ENCODE measurements at regions not wholly inside any gene's neighbourhood (a gene's known extent, or its start where the extent isn't known, plus 50 kb on each side); places are given as distances from the start of the nearest gene placed in this dataset.

GRCh38 chrX:46444011-46444410 lies 101.2 kb downstream of the ZNF674 start:
- H3K4me2 ChIP-seq (ENCODE audit: control insufficient read depth, extremely low read depth, insufficient read depth, low read depth, low read length): no peak overlapping the region

GRCh38 chrX:46436744-46437143 lies 108.5 kb downstream of the ZNF674 start:
- Histone ChIP-seq H3K4me1 (ENCODE audit: control insufficient read depth, extremely low read depth, insufficient read depth, low read length) (no peaks in the 10 kb centered on the region), H3K4me3 (ENCODE audit: control insufficient read depth in 2 of 3, extremely low read depth in 1 of 3, insufficient read depth in 2 of 3, low read depth in 1 of 3, low read length in 3 of 3) (no peak overlapping the region), H3K27ac (ENCODE audit: control insufficient read depth, insufficient read depth, low read length) (no peak overlapping the region), H4K20me1 (ENCODE audit: control insufficient read depth, extremely low read depth, insufficient read depth, low read length) (no peaks in the 10 kb centered on the region), H3K9ac (ENCODE audit: control insufficient read depth, extremely low read depth, insufficient read depth, low read length) (no peak overlapping the region), H3K4me2 (ENCODE audit: control insufficient read depth, extremely low read depth, insufficient read depth, low read depth, low read length) (no peak overlapping the region), H3K36me3 (ENCODE audit: control insufficient read depth in 2 of 2, extremely low read depth in 1 of 2, insufficient read depth in 2 of 2, low read length in 2 of 2) (no peaks in the 10 kb centered on the region), H2AFZ (ENCODE audit: control insufficient read depth, low read length) (no peak overlapping the region), H3K9me3 (ENCODE audit: control insufficient read depth, low read depth, low read length) (no peaks in the 10 kb centered on the region), H3K27me3 (ENCODE audit: control insufficient read depth, extremely low read depth, insufficient read depth, low read length) (peaks cover 4% of the 10 kb centered on the region), H3K9me1 (ENCODE audit: control insufficient read depth, extremely low read depth, insufficient read depth, low read length) (no peaks in the 10 kb centered on the region), H3K79me2 (ENCODE audit: control insufficient read depth, insufficient read depth, low read length) (no peaks in the 10 kb centered on the region)
- TF ChIP-seq CTCF (optimal IDR thresholded peaks at IDR 0.05 in 1 of 3, IDR thresholded peaks at IDR 0.05 in 1 of 3, conservative IDR thresholded peaks at IDR 0.05 in 1 of 3; ENCODE audit: extremely low read depth in 1 of 3, insufficient read depth in 2 of 3, low read length in 3 of 3): no peak
- no peak for TF ChIP-seq EZH2 (IDR thresholded peaks at IDR 0.05; ENCODE audit: low read length)
- DNase-seq (ENCODE audit: low read depth, low spot score) (no peak), FAIRE-seq (no peak)
- dilution Hi-C loops (cut with MboI; ENCODE audit: extremely low pct_ligation_motif_present, low sequenced_read_pairs): no loop called here

More at GRCh38 chrX:46444011-46444410, 101.2 kb downstream of the ZNF674 start:
- dilution Hi-C loops (cut with MboI; ENCODE audit: extremely low pct_ligation_motif_present, low sequenced_read_pairs): no loop called here
- H3K4me1 ChIP-seq (ENCODE audit: control insufficient read depth, extremely low read depth, insufficient read depth, low read length): peaks cover 5% of the 10 kb centered on the region
- DNase-seq (ENCODE audit: low read depth, low spot score) (peak; percentile 7), FAIRE-seq (peak; percentile 43)
- no peak overlapping the region for H3K9ac ChIP-seq (ENCODE audit: control insufficient read depth, extremely low read depth, insufficient read depth, low read length)
- H3K27me3 ChIP-seq (ENCODE audit: control insufficient read depth, extremely low read depth, insufficient read depth, low read length): no peaks in the 10 kb centered on the region
- H3K9me1 ChIP-seq (ENCODE audit: control insufficient read depth, extremely low read depth, insufficient read depth, low read length): no peaks in the 10 kb centered on the region
- H2AFZ ChIP-seq (ENCODE audit: control insufficient read depth, low read length): no peak overlapping the region
- peaks cover 4% of the 10 kb centered on the region for H3K79me2 ChIP-seq (ENCODE audit: control insufficient read depth, insufficient read depth, low read length)
- no peak overlapping the region for H3K4me3 ChIP-seq (ENCODE audit: control insufficient read depth in 2 of 3, extremely low read depth in 1 of 3, insufficient read depth in 2 of 3, low read depth in 1 of 3, low read length in 3 of 3)
- H3K27ac ChIP-seq (ENCODE audit: control insufficient read depth, insufficient read depth, low read length): no peak overlapping the region
- no peaks in the 10 kb centered on the region for H4K20me1 ChIP-seq (ENCODE audit: control insufficient read depth, extremely low read depth, insufficient read depth, low read length)
- H3K9me3 ChIP-seq (ENCODE audit: control insufficient read depth, low read depth, low read length): no peaks in the 10 kb centered on the region
- H3K36me3 ChIP-seq (ENCODE audit: control insufficient read depth in 2 of 2, extremely low read depth in 1 of 2, insufficient read depth in 2 of 2, low read length in 2 of 2): peaks cover 0 to 2% of the 10 kb centered on the region in 2 experiments
- TF ChIP-seq CTCF (optimal IDR thresholded peaks at IDR 0.05 in 1 of 3, IDR thresholded peaks at IDR 0.05 in 1 of 3, conservative IDR thresholded peaks at IDR 0.05 in 1 of 3; ENCODE audit: extremely low read depth in 1 of 3, insufficient read depth in 2 of 3, low read length in 3 of 3): no peak
- TF ChIP-seq EZH2 (IDR thresholded peaks at IDR 0.05; ENCODE audit: low read length): no peak
